Panc1 (cell line): ENCODE measurements at regions not wholly inside any gene's neighbourhood (a gene's known extent, or its start where the extent isn't known, plus 50 kb on each side); places are given as distances from the start of the nearest gene placed in this dataset.

Experiments used
- ATAC-seq: fragments of 200-7000 bp; cut with Tn5 transposase; 2 replicates; pipeline ENCODE4 v1.9.1; 2020; ENCODE audit warnings: mild to moderate bottlenecking, moderate library complexity
- BruUV-seq: library from RNA; stranded (reverse); fragments of 400-500 nt; replicated peaks from 2 replicates; lab custom pipeline; 2021; lab: Mats Ljungman, UMichigan
- CTCF ChIA-PET: fragments of 300-600 bp; sonication (Branson Sonifier 250); formaldehyde crosslinking; loops from one replicate; lab custom pipeline; 2022; ENCODE audit warnings: antibody characterized with exemption; lab: Charles Lee
- POLR2A ChIA-PET: fragments of 300-600 bp; sonication (Branson Sonifier 250); formaldehyde crosslinking; loops from one replicate; lab custom pipeline; 2022; ENCODE audit warnings: antibody characterized with exemption; lab: Charles Lee
- DNase-seq: peaks from one replicate; pipeline ENCODE4 v3.0.0-alpha.2; 2010; ENCODE audit warnings: low read depth, low spot score
- H3K27ac ChIP-seq: 2 replicates; pipeline ENCODE4 v1.5.1; 2011; ENCODE audit warnings: mild to moderate bottlenecking, low read length, inconsistent platforms
- H3K27me3 ChIP-seq: fragments of 200-500 bp; sonication (Bioruptor generic); 2 replicates; pipeline ENCODE4 v1.6.0; 2014; ENCODE audit warnings: low read length, inconsistent platforms; ENCODE audit not compliant: control insufficient read depth, insufficient read depth
- H3K36me3 ChIP-seq: fragments of 200-500 bp; sonication (Bioruptor generic); 2 replicates; pipeline ENCODE4 v1.5.1; 2014; ENCODE audit warnings: inconsistent platforms, mild to moderate bottlenecking, low read length, moderate library complexity; ENCODE audit not compliant: control insufficient read depth, insufficient read depth
- H3K4me1 ChIP-seq: 2 replicates; pipeline ENCODE4 v1.5.1; 2011; ENCODE audit warnings: inconsistent platforms, mild to moderate bottlenecking, low read length, moderate library complexity; ENCODE audit not compliant: control insufficient read depth, insufficient read depth
- H3K4me3 ChIP-seq, 2 experiments: 2 replicates each; pipeline ENCODE4 v1.5.1; 2011 to 2012; ENCODE audit warnings: low read depth in 2 of 2, low read length in 2 of 2, mild to moderate bottlenecking in 2 of 2, inconsistent platforms in 1 of 2, moderate library complexity in 1 of 2
- H3K9me3 ChIP-seq: fragments of 200-500 bp; sonication (Bioruptor generic); 2 replicates; pipeline ENCODE4 v1.5.1; 2014; ENCODE audit warnings: low read depth, mild to moderate bottlenecking, inconsistent platforms, low read length, moderate library complexity; ENCODE audit not compliant: control insufficient read depth, insufficient read depth
- CTCF ChIP-seq: fragments of 450-650 bp; IDR thresholded peaks from 2 replicates; pipeline ENCODE4 v1.5.1; 2017; ENCODE audit warnings: mild to moderate bottlenecking
- POLR2AphosphoS5 ChIP-seq: IDR thresholded peaks from 2 replicates; pipeline ENCODE4 v1.6.1; 2012; ENCODE audit warnings: mild to moderate bottlenecking, low read depth, low read length, moderate library complexity
- REST ChIP-seq, 2 experiments: IDR thresholded peaks; 2 replicates each; pipeline ENCODE4 v1.6.1; 2011 to 2012; ENCODE audit warnings: low read depth in 2 of 2, control low read depth in 1 of 2, low read length in 1 of 2, mild to moderate bottlenecking in 1 of 2, moderate library complexity in 1 of 2; ENCODE audit not compliant: insufficient read depth in 1 of 2
- SIN3A ChIP-seq: IDR thresholded peaks from 2 replicates; pipeline ENCODE4 v1.6.1; 2012; ENCODE audit warnings: low read depth, mild to moderate bottlenecking, low read length, moderate library complexity, borderline replicate concordance; ENCODE audit not compliant: insufficient read depth
- TCF7L2 ChIP-seq: IDR thresholded peaks from 2 replicates; pipeline ENCODE4 v1.6.1; 2011; ENCODE audit warnings: mild to moderate bottlenecking, low read depth, low read length, inconsistent platforms
- in situ Hi-C: cut with HindIII; loops from 2 replicates; pipeline ENCODE4 v1.10.0; 2016; ENCODE audit warnings: low sequenced_read_pairs, low pct_unique_long_range_greater_than_20kb
- intact Hi-C: fragments of 100-400 bp; cut with micrococcal nuclease; formaldehyde crosslinking; loops from one replicate; pipeline ENCODE4 v1.10.0; 2022; ENCODE audit not compliant: unreplicated experiment

GRCh38 chr5:105392710-105393149, 1830.1 kb upstream of the NUDT12 start:
- ATAC-seq (no peak), DNase-seq (no peak)
- no TSS peak for BruUV-seq
- Histone ChIP-seq H3K4me1 (no peaks in the 10 kb centered on the region), H3K27me3 (no peaks in the 10 kb centered on the region), H3K4me3 (no peak overlapping the region), H3K9me3 (no peaks in the 10 kb centered on the region), H3K27ac (no peak overlapping the region), H3K36me3 (no peaks in the 10 kb centered on the region)
- intact Hi-C loops = no loop called here
- ChIA-PET CTCF (no interaction called here), POLR2A (no interaction called here)
- in situ Hi-C loops = no loop called here
- TF ChIP-seq POLR2AphosphoS5 (no peak), TCF7L2 (no peak), REST (IDR thresholded peaks at IDR 0.05; ENCODE audit: insufficient read depth in 1 of 2, low read depth in 2 of 2, low read length in 1 of 2) (no peak), SIN3A (no peak), CTCF (no peak)

GRCh38 chr5:105392122-105392709, 1829.6 kb upstream of the NUDT12 start:
- DNase-seq (no peak), ATAC-seq (no peak)
- intact Hi-C loops (no loop called here), in situ Hi-C loops (no loop called here)
- Histone ChIP-seq H3K4me3 (no peak overlapping the region), H3K9me3 (no peaks in the 10 kb centered on the region), H3K27ac (no peak overlapping the region), H3K36me3 (no peaks in the 10 kb centered on the region), H3K4me1 (no peaks in the 10 kb centered on the region), H3K27me3 (no peaks in the 10 kb centered on the region)
- POLR2A ChIA-PET = no interaction called here
- no TSS peak for BruUV-seq
- TF ChIP-seq CTCF (no peak), REST (IDR thresholded peaks at IDR 0.05; ENCODE audit: insufficient read depth in 1 of 2, low read depth in 2 of 2, low read length in 1 of 2) (no peak), SIN3A (no peak), POLR2AphosphoS5 (no peak), TCF7L2 (no peak)
- CTCF ChIA-PET = no interaction called here
